Mesothelial cell of epicardium (in vitro differentiated cells): ENCODE measurements at regions not wholly inside any gene's neighbourhood (a gene's known extent, or its start where the extent isn't known, plus 50 kb on each side); places are given as distances from the start of the nearest gene placed in this dataset.

ENCODE experiments used
- DNase-seq, 2 experiments: peaks; one replicate each; pipeline ENCODE4 v3.0.0; 2021; ENCODE audit warnings: low spot score in 2 of 2; ENCODE audit not compliant: unreplicated experiment in 2 of 2
- H3K27ac Mint-ChIP-seq: 2 replicates; pipeline ENCODE4 v1.8.0; 2021; ENCODE audit warnings: mixed read lengths
- H3K27me3 Mint-ChIP-seq: 2 replicates; pipeline ENCODE4 v1.8.0; 2021; ENCODE audit warnings: low read depth, mixed read lengths
- H3K36me3 Mint-ChIP-seq: 2 replicates; pipeline ENCODE4 v1.8.0; 2021; ENCODE audit warnings: mixed read lengths
- H3K4me1 Mint-ChIP-seq: 2 replicates; pipeline ENCODE4 v1.8.0; 2021; ENCODE audit warnings: mixed read lengths
- H3K4me3 Mint-ChIP-seq: 2 replicates; pipeline ENCODE4 v1.8.0; 2021; ENCODE audit warnings: mild to moderate bottlenecking, moderate library complexity, mixed read lengths
- H3K9me3 Mint-ChIP-seq: 2 replicates; pipeline ENCODE4 v1.8.0; 2021; ENCODE audit warnings: mixed read lengths
- TF ChIP-seq, protein P1 (sequence below): fragments of 200-600 bp; sonication (generic); IDR thresholded peaks from one replicate; pipeline ENCODE4 v1.5.0; 2021; ENCODE audit warnings: antibody characterized with exemption; ENCODE audit not compliant: unreplicated experiment

DNA sequence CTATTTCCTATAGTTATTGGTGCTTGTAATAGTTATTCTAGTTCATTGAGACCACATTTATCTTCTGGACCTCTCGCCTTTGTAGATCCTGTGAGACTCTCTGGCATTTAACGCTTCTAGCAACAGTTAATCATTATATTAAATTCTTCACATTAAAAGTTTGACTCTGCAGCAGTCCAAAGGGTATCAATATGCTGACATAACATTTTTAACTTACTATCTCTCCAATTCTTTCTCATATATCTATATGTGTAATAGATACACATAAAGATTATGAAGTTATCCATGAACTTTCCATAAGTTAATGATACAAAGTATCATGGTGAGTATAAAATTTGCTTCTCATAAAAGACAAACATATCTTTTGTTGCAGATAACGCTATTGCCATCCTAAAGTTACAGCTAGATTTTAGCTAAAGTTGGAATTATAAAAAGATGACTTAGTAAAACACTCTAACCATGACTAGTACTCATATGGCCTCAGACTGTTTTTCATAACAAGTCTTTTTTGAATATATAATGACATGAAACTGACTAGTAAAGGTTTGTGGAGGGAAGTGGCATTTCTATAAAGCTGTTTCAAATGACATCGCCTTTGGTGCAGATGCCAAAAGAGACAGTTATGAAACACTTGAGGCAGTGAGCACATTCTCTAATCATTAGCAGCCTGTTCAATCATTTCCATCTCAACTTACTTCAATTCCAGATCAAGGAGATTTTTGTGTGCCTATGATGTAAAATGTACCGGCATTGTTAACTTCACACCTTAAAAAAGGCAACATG lies 379.3 kb upstream of the CBLB start:
- Mint-ChIP-seq H3K36me3 (peaks cover 10% of the 10 kb centered on the region), H3K27ac (no peak overlapping the region), H3K27me3 (no peaks in the 10 kb centered on the region), H3K9me3 (peaks cover 26% of the 10 kb centered on the region), H3K4me1 (peaks cover 3% of the 10 kb centered on the region), H3K4me3 (no peak overlapping the region)
- TF ChIP-seq, protein P1, sequence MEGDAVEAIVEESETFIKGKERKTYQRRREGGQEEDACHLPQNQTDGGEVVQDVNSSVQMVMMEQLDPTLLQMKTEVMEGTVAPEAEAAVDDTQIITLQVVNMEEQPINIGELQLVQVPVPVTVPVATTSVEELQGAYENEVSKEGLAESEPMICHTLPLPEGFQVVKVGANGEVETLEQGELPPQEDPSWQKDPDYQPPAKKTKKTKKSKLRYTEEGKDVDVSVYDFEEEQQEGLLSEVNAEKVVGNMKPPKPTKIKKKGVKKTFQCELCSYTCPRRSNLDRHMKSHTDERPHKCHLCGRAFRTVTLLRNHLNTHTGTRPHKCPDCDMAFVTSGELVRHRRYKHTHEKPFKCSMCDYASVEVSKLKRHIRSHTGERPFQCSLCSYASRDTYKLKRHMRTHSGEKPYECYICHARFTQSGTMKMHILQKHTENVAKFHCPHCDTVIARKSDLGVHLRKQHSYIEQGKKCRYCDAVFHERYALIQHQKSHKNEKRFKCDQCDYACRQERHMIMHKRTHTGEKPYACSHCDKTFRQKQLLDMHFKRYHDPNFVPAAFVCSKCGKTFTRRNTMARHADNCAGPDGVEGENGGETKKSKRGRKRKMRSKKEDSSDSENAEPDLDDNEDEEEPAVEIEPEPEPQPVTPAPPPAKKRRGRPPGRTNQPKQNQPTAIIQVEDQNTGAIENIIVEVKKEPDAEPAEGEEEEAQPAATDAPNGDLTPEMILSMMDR: no peak
- DNase-seq: no peak

DNA sequence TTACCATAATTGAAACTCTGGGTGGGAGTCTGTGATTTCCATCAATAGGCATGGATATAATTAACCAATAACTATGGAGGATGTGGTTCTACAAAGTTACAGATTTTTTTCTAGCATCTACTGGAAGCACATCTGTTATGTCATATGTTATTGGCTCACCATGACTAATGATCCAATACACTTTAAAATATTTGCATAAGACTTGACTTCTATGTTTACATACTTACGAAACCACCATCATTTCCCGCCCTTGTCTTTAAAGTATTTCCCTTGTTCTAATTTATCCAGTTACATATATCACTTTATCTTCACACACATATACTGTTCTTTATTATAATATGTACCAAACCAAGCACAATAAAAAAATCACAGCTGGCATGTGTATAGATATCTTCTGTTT lies 380.3 kb upstream of the CBLB start:
- DNase-seq: no peak
- Mint-ChIP-seq H3K4me1 (no peaks in the 10 kb centered on the region), H3K4me3 (no peak overlapping the region), H3K27ac (no peak overlapping the region), H3K36me3 (peaks cover 18% of the 10 kb centered on the region), H3K9me3 (peaks cover 34% of the 10 kb centered on the region), H3K27me3 (no peaks in the 10 kb centered on the region)
- TF ChIP-seq, protein P1: no peak

DNA sequence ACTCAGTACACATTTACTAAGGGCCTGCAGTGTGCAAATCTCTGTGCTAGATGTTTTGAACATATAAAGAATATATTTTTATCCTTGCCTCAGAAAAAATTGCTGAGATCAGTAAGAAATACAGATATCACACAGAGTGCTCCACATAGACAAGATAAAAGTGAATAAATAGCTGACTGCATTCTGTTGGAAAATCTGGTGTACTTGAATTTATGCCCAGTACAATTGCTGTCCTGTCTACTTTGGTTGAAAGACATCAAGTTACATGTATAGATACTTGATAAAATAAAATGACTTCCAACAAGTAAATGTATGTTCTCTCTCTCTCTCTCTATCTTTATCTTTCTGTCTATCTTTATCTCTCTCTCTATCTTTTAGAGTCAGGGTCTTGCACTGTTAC lies 381.2 kb upstream of the CBLB start:
- H3K27me3 Mint-ChIP-seq: no peaks in the 10 kb centered on the region
- H3K4me3 Mint-ChIP-seq: no peak overlapping the region
- H3K27ac Mint-ChIP-seq: no peak overlapping the region
- peaks cover 20% of the 10 kb centered on the region for H3K36me3 Mint-ChIP-seq
- TF ChIP-seq, protein P1: no peak
- H3K9me3 Mint-ChIP-seq: peaks cover 42% of the 10 kb centered on the region
- H3K4me1 Mint-ChIP-seq: no peaks in the 10 kb centered on the region
- no peak for DNase-seq

DNA sequence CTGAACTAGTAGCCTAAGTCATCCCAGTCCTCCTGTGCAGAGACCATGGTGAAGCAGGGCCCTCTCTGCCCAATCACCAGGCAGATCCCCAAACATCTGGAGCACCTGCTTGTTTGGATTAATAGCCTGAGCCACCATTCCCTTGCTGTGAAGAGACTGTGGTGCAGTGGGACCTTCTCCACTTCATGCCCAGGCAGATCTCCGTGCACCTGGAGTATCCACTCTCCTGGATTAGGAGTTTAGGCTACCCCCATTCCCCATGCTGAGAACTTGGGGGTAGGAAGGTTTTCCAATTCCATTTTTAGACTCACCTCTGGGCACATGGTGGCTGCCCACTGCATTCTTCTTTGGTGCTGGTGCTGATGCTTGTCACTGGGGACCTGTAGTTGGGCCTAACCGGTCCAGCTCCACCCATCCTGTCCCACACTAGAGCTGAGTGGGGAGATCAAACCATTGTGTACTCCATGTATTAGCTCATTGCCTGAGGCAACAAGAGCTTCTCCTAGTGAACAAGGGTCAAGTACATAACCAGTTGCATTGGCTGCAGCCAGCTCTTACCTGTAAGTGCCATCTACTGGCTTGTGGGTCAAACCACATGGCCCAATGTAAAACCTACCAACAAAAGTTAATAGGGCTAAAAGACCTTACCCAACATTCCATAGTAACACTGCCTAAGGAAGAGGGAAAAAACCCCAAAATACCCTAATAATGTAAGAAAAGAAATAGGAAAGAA lies 382.5 kb upstream of the CBLB start:
- Mint-ChIP-seq H3K4me1 (no peaks in the 10 kb centered on the region), H3K4me3 (no peak overlapping the region)

DNA sequence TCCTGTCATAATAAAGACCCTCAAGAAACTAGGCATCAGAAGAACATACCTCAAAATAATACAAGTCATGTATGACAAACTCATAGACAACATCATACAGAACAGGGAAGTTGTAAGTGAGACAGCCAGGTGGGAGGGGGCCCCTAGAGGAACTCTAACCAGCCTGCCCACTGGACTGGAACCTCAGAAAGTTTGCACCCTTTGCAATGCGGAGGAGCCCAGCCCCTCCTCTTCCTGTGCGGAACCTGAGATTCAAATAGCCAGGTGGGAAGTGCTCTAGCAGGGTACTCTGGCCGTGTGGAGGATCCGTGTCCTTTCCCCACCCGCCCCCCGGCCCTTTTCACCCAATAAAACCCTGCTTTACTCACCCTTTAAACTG lies 387.0 kb upstream of the CBLB start:
- no peak overlapping the region for H3K4me3 Mint-ChIP-seq
- H3K9me3 Mint-ChIP-seq: peaks cover 41% of the 10 kb centered on the region
- DNase-seq: no peak
- no peaks in the 10 kb centered on the region for H3K4me1 Mint-ChIP-seq
- peaks cover 24% of the 10 kb centered on the region for H3K36me3 Mint-ChIP-seq
- TF ChIP-seq, protein P1: no peak
- H3K27ac Mint-ChIP-seq: no peak overlapping the region
- no peaks in the 10 kb centered on the region for H3K27me3 Mint-ChIP-seq

More for the DNA sequence above, 382.5 kb upstream of the CBLB start:
- TF ChIP-seq, protein P1: no peak
- Mint-ChIP-seq H3K27ac (no peak overlapping the region), H3K36me3 (peaks cover 22% of the 10 kb centered on the region), H3K27me3 (no peaks in the 10 kb centered on the region), H3K9me3 (peaks cover 45% of the 10 kb centered on the region)
- no peak for DNase-seq
